ENCODE measurements at regions not wholly inside any gene's neighbourhood (a gene's known extent, or its start where the extent isn't known, plus 50 kb on each side); places are given as distances from the start of the nearest gene placed in this dataset.

DNA sequence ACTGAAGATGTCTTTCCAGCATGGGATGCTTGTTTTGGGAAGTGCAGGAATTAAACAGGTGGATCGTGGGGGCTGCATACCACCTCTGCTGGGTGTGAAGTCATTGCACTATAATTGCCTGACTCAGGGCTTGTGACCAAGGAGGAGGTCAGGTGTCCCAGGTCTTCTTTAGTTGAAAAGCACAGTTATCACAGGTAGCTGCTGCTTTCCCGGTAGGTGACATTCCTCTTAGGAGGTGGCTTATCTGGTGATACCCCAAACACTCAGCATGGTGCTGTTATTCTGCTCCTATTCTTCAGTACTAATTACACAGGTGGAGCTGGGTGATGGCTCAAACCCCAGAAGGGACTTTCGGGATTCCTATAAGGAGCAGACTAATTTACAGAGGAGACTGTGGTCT lies 320.3 kb upstream of the PLXNA2 start:
- no peak for TF ChIP-seq CTCF (conservative IDR thresholded peaks at IDR 0.05)
- no peak for TF ChIP-seq EZH2 (IDR thresholded peaks at IDR 0.05; ENCODE audit: low read depth)

All from PC-9 (cell line).